Neuronal stem cell (in vitro differentiated cells): ENCODE measurements at regions not wholly inside any gene's neighbourhood (a gene's known extent, or its start where the extent isn't known, plus 50 kb on each side); places are given as distances from the start of the nearest gene placed in this dataset.

Experiments used
- DNase-seq: peaks from one replicate; pipeline ENCODE4 v3.0.0-alpha.2; 2013; ENCODE audit warnings: low spot score
- H2AFZ ChIP-seq: one replicate; pipeline ENCODE4 v1.6.1; 2013; ENCODE audit warnings: mild to moderate bottlenecking, low read length, inconsistent platforms
- H2AK5ac ChIP-seq: 2 replicates; pipeline ENCODE4 v1.6.1; 2013; ENCODE audit warnings: low read depth, mild to moderate bottlenecking, inconsistent platforms, low read length, moderate library complexity, mixed read lengths
- H2BK120ac ChIP-seq: 2 replicates; pipeline ENCODE4 v1.6.1; 2013; ENCODE audit warnings: low read depth, mild to moderate bottlenecking, inconsistent platforms, low read length, moderate library complexity, mixed read lengths
- H2BK12ac ChIP-seq: one replicate; pipeline ENCODE4 v1.6.1; 2013; ENCODE audit warnings: low read length, inconsistent platforms
- H2BK15ac ChIP-seq: 2 replicates; pipeline ENCODE4 v1.6.1; 2013; ENCODE audit warnings: mild to moderate bottlenecking, low read length, inconsistent platforms, mixed read lengths
- H2BK5ac ChIP-seq: one replicate; pipeline ENCODE4 v1.6.1; 2013; ENCODE audit warnings: inconsistent platforms, mild to moderate bottlenecking, low read length, moderate library complexity
- H3K14ac ChIP-seq: one replicate; pipeline ENCODE4 v1.6.1; 2013; ENCODE audit warnings: low read length, inconsistent platforms
- H3K18ac ChIP-seq: 2 replicates; pipeline ENCODE4 v1.6.1; 2013; ENCODE audit warnings: low read length, inconsistent platforms
- H3K23ac ChIP-seq: 2 replicates; pipeline ENCODE4 v1.6.1; 2013; ENCODE audit warnings: low read depth, mild to moderate bottlenecking, mixed read lengths, low read length, inconsistent platforms; ENCODE audit not compliant: poor library complexity
- H3K27ac ChIP-seq: replicated peaks from 3 replicates; pipeline ENCODE4 v1.5.1; 2013; ENCODE audit warnings: low read length, inconsistent platforms
- H3K27me3 ChIP-seq, 3 experiments: 2 replicates each; pipeline ENCODE4 v1.6.1; 2013; ENCODE audit warnings: low read length in 3 of 3, mild to moderate bottlenecking in 2 of 3, inconsistent platforms in 1 of 3, low read depth in 1 of 3, mixed read lengths in 1 of 3, moderate library complexity in 1 of 3; ENCODE audit not compliant: control insufficient read depth in 3 of 3, insufficient read depth in 3 of 3
- H3K36me3 ChIP-seq, 2 donors: replicated peaks in 1 of 2; 2 replicates each; pipeline ENCODE4 v1.6.1; 2013; ENCODE audit warnings: low read length in 2 of 2; ENCODE audit not compliant: control insufficient read depth in 2 of 2, insufficient read depth in 2 of 2
- H3K4ac ChIP-seq: 2 replicates; pipeline ENCODE4 v1.6.1; 2013; ENCODE audit warnings: inconsistent platforms, mild to moderate bottlenecking, low read length, moderate library complexity
- H3K4me1 ChIP-seq, 2 donors: 1 replicate in 1 of 2; 2 replicates in 1 of 2; pipeline ENCODE4 v1.6.1; 2013; ENCODE audit warnings: low read length in 2 of 2, low read depth in 1 of 2; ENCODE audit not compliant: control insufficient read depth in 2 of 2, insufficient read depth in 1 of 2
- H3K4me2 ChIP-seq: one replicate; pipeline ENCODE4 v1.6.1; 2013; ENCODE audit warnings: mild to moderate bottlenecking, low read length, inconsistent platforms; ENCODE audit not compliant: insufficient read depth, poor library complexity, severe bottlenecking
- H3K4me3 ChIP-seq, 2 donors: 2 replicates each; pipeline ENCODE4 v1.5.1; 2013; ENCODE audit warnings: low read length in 2 of 2, mild to moderate bottlenecking in 2 of 2, inconsistent platforms in 1 of 2, moderate library complexity in 1 of 2
- H3K79me1 ChIP-seq: one replicate; pipeline ENCODE4 v1.6.1; 2013; ENCODE audit warnings: low read depth, mild to moderate bottlenecking, inconsistent platforms, low read length, moderate library complexity
- H3K9ac ChIP-seq: one replicate; pipeline ENCODE4 v1.6.1; 2013; ENCODE audit warnings: mild to moderate bottlenecking, low read depth, low read length, inconsistent platforms; ENCODE audit not compliant: poor library complexity
- H3K9me3 ChIP-seq, 2 donors: replicated peaks in 1 of 2; 2 replicates each; pipeline versions ENCODE3 to v1.6.1; 2013; ENCODE audit warnings: low read length in 2 of 2, mild to moderate bottlenecking in 2 of 2, inconsistent platforms in 1 of 2, low read depth in 1 of 2, mixed read lengths in 1 of 2, moderate library complexity in 1 of 2; ENCODE audit not compliant: control insufficient read depth in 2 of 2, insufficient read depth in 1 of 2
- H4K8ac ChIP-seq: one replicate; pipeline ENCODE4 v1.6.1; 2013; ENCODE audit warnings: low read depth, mild to moderate bottlenecking, inconsistent platforms, low read length, moderate library complexity
- H4K91ac ChIP-seq: one replicate; pipeline ENCODE4 v1.6.1; 2013; ENCODE audit warnings: low read length, low read depth, mild to moderate bottlenecking, inconsistent platforms; ENCODE audit not compliant: poor library complexity
- whole genome bisulfite sequencing, 2 donors: extraction: QIAGEN DNeasy Blood & Tissue Kit; methylation state at CpG; one replicate each; pipeline ENCODE4 v1.1.7; 2013; ENCODE audit warnings: missing lambda C conversion rate in 2 of 2, mixed read lengths in 1 of 2; ENCODE audit not compliant: insufficient read length in 2 of 2, insufficient replicate concordance in 1 of 2; ENCODE audit errors: extremely low coverage in 2 of 2; 5-methylcytosine and 5-hydroxymethylcytosine counted together

DNA sequence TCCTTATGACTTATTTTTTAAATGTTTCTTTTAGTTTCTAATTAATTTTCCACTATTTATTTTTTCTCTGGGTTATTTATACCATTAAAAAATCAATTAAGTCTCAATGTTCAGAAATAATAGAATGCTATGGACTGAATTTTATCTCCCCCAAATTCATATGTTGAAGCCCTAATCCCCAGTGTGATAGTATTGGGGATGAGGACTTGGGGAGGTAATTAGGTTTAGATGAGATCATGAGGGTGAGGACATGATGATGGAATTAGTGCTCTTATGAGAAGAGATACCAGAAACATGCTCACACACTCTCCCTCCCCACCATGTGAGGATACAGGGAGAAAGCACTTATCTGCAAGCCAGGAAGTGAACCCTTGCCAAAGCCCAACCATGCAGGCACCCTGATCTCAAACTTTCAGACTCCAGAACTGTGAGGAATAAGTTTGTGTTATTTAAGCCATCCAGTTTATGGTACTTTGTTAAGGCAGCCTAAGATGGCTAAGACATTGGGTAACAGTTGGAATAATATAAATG, 202.6 kb downstream of the MDFIC start:
- no peak overlapping the region for H3K4ac ChIP-seq
- no peaks in the 10 kb centered on the region for H3K79me1 ChIP-seq
- no peaks in the 10 kb centered on the region for H3K27me3 ChIP-seq
- peaks cover 0 to 5% of the 10 kb centered on the region in 2 donors for H3K9me3 ChIP-seq
- no peak for DNase-seq
- H4K91ac ChIP-seq: no peak overlapping the region
- H3K14ac ChIP-seq: no peak overlapping the region
- H2AK5ac ChIP-seq: no peak overlapping the region
- no peak overlapping the region for H3K18ac ChIP-seq
- H3K9ac ChIP-seq: no peak overlapping the region
- H3K4me2 ChIP-seq: no peak overlapping the region
- no peak overlapping the region for H2BK15ac ChIP-seq
- H3K36me3 ChIP-seq: no peaks in the 10 kb centered on the region
- H3K4me1 ChIP-seq: no peaks in the 10 kb centered on the region
- no peak overlapping the region for H2BK120ac ChIP-seq
- no peak overlapping the region for H2BK5ac ChIP-seq
- no peak overlapping the region for H3K4me3 ChIP-seq
- no peak overlapping the region for H2AFZ ChIP-seq
- no peak overlapping the region for H3K27ac ChIP-seq
- no peak overlapping the region for H2BK12ac ChIP-seq
- no peak overlapping the region for H4K8ac ChIP-seq
- H3K23ac ChIP-seq: no peak overlapping the region

DNA sequence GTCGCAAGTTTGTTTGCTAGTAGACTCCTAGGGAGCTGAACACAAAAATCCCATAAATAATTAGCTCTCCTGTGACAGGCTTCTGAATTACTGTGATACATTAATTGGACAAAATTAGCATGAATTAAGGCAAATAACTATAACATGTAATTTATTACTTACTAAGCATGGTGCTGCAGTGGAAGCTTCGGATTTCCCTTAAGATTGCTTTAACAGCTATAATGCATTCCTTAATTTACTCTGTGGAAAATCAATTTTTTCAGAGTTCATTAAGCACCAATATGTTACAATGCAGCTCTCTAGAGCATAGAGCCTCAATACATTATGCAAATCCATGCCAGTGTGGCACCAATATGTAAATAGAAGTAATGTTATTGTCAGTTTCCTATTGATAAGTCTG, 201.5 kb downstream of the MDFIC start:
- no peak overlapping the region for H3K4ac ChIP-seq
- H3K18ac ChIP-seq: no peak overlapping the region
- H3K9ac ChIP-seq: no peak overlapping the region
- H3K27ac ChIP-seq: no peak overlapping the region
- H2BK12ac ChIP-seq: no peak overlapping the region
- H3K4me3 ChIP-seq: no peak overlapping the region
- H3K27me3 ChIP-seq: no peaks in the 10 kb centered on the region
- H3K4me2 ChIP-seq: no peak overlapping the region
- no peak overlapping the region for H2AFZ ChIP-seq
- no peak overlapping the region for H4K91ac ChIP-seq
- H3K23ac ChIP-seq: no peak overlapping the region
- H2AK5ac ChIP-seq: no peak overlapping the region
- no peaks in the 10 kb centered on the region for H3K36me3 ChIP-seq
- H3K79me1 ChIP-seq: no peaks in the 10 kb centered on the region
- H3K4me1 ChIP-seq: no peaks in the 10 kb centered on the region
- H2BK120ac ChIP-seq: no peak overlapping the region
- H3K9me3 ChIP-seq: peaks cover 0 to 10% of the 10 kb centered on the region in 2 donors
- no peak overlapping the region for H2BK15ac ChIP-seq
- no CpG with 5 or more reads among the region's 2 CpGs for WGBS, 2 donors
- H4K8ac ChIP-seq: no peak overlapping the region
- DNase-seq: no peak
- no peak overlapping the region for H3K14ac ChIP-seq
- no peak overlapping the region for H2BK5ac ChIP-seq

DNA sequence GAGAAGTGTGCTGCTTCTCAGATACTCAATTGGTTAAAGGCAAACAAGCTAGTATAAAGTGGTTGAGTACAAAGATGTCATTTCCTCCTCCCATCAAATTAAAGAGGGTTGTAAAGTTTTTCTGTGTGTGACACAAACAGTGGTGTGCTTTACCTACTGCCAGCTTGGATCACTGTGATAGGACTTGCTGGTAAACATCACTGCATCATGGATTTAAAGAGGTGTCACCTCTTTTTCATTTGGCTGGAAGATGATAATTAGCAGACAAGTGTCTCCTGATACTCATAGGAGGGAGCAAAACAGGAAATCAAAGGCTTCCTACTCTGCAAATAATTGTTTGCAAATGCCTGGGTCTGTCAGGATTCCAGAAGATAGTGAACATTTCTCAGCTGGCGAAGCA, 200.5 kb downstream of the MDFIC start:
- no peak overlapping the region for H3K14ac ChIP-seq
- no CpG with 5 or more reads among the region's 1 CpG for WGBS, 2 donors
- no peaks in the 10 kb centered on the region for H3K79me1 ChIP-seq
- no peak overlapping the region for H2BK120ac ChIP-seq
- no peak overlapping the region for H2AK5ac ChIP-seq
- H2BK12ac ChIP-seq: no peak overlapping the region
- no peak overlapping the region for H2BK15ac ChIP-seq
- no peak overlapping the region for H3K4me3 ChIP-seq
- H3K36me3 ChIP-seq: no peaks in the 10 kb centered on the region
- H2BK5ac ChIP-seq: no peak overlapping the region
- H3K4me2 ChIP-seq: no peak overlapping the region
- H3K23ac ChIP-seq: no peak overlapping the region
- H3K27me3 ChIP-seq: no peaks in the 10 kb centered on the region
- no peak overlapping the region for H3K4ac ChIP-seq
- no peak overlapping the region for H2AFZ ChIP-seq
- H3K4me1 ChIP-seq: no peaks in the 10 kb centered on the region
- H3K27ac ChIP-seq: no peak overlapping the region
- H3K9ac ChIP-seq: no peak overlapping the region
- H3K18ac ChIP-seq: no peak overlapping the region
- H4K91ac ChIP-seq: no peak overlapping the region
- no peak overlapping the region for H4K8ac ChIP-seq
- no peak for DNase-seq
- H3K9me3 ChIP-seq: peaks cover 0 to 10% of the 10 kb centered on the region in 2 donors

DNA sequence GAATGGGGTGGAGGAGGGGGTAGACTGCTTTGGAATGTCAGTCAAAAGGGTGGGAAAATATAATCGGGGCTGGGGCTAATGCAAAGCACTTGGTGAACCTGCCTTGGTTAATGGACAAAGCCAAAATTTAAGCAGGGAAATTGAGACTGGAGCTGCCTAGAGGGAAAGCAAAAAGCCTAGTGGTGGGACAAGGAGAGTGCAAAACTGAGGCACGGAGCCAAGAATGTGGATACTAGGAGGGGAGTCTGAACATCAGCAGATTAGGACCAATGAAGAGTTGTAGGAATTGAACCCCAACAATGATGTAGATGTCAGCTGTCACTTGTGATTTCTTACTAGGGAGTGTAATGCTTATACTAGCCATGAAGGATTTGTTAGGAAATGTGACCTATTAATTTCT, 195.9 kb downstream of the MDFIC start:
- no peak overlapping the region for H2AK5ac ChIP-seq
- H3K23ac ChIP-seq: no peak overlapping the region
- H2BK120ac ChIP-seq: no peak overlapping the region
- H2BK15ac ChIP-seq: no peak overlapping the region
- no peak overlapping the region for H3K14ac ChIP-seq
- no peak overlapping the region for H2AFZ ChIP-seq
- H3K9me3 ChIP-seq: peaks cover 0 to 10% of the 10 kb centered on the region in 2 donors
- no peaks in the 10 kb centered on the region for H3K79me1 ChIP-seq
- H2BK12ac ChIP-seq: no peak overlapping the region
- no CpG with 5 or more reads among the region's 2 CpGs for WGBS, 2 donors
- no peak overlapping the region for H3K4me2 ChIP-seq
- H4K8ac ChIP-seq: no peak overlapping the region
- H3K9ac ChIP-seq: no peak overlapping the region
- H3K27me3 ChIP-seq: no peaks in the 10 kb centered on the region
- no peaks in the 10 kb centered on the region for H3K36me3 ChIP-seq
- no peak overlapping the region for H2BK5ac ChIP-seq
- no peak overlapping the region for H3K4me3 ChIP-seq
- no peak for DNase-seq
- no peak overlapping the region for H3K18ac ChIP-seq
- no peak overlapping the region for H3K4ac ChIP-seq
- no peak overlapping the region for H4K91ac ChIP-seq
- no peaks in the 10 kb centered on the region for H3K4me1 ChIP-seq
- H3K27ac ChIP-seq: no peak overlapping the region
